HUDEP-2 (cell line): ENCODE measurements at regions not wholly inside any gene's neighbourhood (a gene's known extent, or its start where the extent isn't known, plus 50 kb on each side); places are given as distances from the start of the nearest gene placed in this dataset.
"Not testable (repeated sequence)": the region's sequence is repeated elsewhere in the genome, so short reads cannot be mapped to it uniquely, and the experiment has no call there.

Experiments
- DNase-seq, 76 experiments: peaks; one replicate each; lab custom pipeline; 2025; ENCODE audit not compliant: unreplicated experiment in 76 of 76; lab: John Stamatoyannopoulos, UW

DNA sequence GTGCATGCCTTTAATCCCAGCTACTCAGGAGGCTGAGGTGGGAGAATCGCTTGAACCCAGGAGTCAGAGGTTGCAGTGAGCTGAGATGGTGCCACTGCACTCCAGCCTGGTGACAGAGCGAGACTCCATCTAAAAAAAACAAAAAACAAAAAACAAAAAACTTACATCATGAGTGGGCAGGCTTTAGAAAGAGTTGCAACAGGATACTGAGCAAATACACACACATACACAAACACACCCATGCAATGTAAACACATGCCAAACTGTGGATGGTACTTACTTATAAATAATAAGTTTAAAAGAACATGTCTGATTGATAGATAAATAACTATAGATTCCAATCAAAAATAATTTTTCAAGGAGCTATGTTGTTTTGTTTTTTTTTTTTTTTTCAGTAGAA, 481.7 kb upstream of the MARCKS start:
- DNase-seq, result not testable (repeated sequence)

DNA sequence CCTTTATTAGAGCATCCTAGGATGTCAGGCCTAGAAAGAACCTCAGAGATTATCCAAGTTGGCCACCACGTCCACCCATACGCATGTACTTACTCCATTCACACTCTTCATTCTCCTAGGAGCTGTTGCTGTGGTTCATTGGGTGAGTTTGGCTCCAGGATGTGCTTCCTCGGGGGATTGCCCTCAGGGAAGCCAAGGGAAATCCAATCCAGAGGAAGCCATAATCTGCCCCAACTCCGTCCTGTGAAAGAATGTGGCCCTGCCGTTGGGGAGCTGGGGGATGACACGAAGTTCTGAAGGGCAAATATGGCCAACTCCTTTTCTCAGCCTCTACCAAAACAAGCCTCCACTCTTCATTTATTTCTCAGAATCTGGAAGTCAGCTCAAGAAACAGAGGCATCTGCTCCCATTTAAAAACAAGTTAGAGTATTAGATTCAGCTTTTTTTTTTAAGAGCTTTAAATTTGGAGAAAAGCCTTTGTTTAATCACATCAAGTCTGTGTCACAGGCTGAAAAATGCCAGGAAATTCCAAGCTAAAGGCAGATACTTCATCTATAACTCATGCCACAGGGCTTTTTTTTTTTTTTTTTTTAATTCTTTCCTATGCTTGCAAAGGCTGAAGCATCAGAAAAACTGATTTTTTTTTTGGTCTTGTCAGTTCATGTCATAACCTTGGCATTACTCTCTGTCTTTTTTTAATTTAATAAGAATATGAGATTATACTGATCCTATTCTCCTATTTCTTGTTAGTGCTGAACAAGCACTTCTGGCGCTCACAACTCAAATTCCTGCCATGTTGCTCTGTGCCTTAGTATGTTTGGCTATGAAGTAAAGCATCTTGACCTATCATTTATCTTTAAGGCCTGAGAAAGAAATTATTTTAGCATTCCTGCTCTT, 480.9 kb upstream of the MARCKS start:
- no peak for DNase-seq

DNA sequence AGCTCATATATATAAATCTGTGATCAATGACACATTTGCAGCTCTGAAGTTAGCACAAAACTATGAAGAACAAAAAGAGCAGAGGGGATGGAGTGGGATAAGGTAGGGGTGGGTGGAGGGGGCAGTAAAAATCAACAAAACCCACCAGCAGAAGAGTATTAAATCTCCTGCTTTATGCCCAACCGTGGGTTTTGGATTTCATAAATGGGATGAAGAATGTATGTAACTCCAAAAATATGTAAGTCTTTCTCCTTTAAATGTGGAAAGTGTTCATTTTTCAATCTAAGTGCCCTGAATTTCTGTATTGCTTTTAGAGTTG, 480.3 kb upstream of the MARCKS start:
- no peak for DNase-seq

DNA sequence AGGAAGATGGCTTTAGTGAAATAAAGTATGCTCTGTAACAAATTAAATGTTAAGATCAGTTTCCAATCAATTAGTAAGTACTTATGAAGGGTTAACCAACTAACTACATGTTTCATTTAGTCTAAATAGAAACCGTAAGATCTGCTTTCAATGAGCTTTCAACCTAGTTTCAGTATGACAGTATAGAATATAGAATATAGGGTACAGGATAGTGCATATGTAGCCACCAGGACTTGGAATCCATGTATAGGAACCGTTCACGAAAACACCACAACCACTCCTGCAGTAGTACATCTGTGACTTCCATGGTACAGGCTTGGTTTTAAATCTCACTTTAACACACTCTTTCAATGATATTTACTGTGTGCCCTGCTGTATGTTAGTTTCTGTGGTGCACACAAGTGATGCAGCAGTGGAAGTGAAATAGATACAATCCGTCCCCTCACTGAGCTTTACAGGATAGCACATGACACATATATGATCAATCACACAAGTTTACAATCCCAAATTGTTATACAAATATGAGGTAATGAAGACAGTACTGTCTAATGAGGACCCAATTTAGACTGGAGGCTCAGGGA, 479.7 kb upstream of the MARCKS start:
- DNase-seq, result no peak

DNA sequence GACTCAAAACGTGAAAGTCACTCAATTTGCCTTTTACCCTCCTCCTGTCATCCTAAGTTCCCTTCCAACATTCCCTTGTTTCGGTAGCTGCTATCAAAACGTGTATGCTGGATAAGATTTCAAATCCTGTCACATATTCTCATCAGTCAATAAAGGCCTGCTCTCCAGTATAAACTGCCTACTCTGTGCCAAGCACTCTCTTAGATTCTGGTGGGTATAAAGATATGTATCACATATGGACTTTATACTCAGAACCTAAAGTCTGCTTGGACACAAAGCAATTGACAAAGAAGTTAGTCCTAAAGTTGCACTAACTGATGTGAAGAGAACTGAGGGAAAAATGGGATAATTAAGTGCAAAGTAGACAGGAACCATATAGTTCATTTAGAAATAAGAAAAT, 476.6 kb upstream of the MARCKS start:
- no peak for DNase-seq

DNA sequence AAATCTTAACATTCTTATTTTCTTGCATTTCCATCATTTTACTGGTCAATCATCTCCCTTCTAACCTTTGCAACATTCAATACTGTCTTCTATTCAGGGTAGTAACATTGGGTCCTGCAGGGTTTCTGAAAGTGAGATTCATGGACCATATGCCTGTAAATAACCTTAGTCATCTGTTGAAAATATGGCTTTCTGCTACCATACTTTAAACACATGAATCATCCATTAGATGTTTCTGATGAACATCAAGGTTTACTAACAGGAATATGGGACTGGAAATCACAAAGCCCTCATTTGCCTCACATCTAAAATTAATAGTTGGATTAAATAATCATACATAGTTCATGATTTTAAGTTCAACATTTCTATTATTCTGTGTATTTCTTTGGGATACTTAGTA, 475.9 kb upstream of the MARCKS start:
- no peak for DNase-seq

DNA sequence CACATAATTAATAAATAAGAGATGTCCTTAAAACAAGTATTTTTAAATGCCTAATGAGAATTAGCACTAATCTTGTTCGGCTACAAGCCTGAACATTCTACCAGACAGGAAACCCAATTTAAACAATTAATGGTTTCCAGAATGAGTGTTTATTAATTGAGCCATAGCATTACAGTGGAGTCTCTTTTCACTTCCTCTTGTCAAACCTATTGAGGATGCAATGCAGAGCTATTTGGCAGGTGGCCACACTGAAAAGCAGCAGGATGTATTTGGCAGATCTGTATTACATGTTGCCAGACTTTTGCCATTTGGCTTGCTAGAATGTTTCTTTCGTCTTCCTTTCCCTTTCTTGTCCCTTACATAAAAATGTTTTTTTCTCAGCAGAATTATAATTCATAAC, 475.2 kb upstream of the MARCKS start:
- no peak for DNase-seq

- no peak for DNase-seq
Measured at GRCh38 chr6:113383701-113384100, 473.4 kb upstream of the MARCKS start.

DNA sequence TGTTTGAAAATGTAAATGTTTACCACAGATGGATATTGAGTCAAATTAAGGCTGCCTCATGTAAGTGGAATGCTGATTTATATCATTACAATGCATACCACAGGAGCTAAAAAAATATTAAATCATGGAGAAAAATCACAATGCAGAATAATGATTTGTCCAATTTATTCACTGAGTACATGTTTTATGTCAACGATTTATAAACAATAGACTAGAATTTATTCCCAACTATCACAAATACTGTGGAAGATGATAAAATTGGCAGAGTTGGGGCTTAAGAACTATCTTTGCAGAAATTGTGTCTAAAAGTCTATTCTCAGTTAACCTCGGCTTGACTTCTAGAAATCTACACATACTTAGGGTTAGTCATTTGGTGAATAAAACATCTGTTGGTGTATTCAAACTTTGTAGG, 472.1 kb upstream of the MARCKS start:
- no peak for DNase-seq

DNA sequence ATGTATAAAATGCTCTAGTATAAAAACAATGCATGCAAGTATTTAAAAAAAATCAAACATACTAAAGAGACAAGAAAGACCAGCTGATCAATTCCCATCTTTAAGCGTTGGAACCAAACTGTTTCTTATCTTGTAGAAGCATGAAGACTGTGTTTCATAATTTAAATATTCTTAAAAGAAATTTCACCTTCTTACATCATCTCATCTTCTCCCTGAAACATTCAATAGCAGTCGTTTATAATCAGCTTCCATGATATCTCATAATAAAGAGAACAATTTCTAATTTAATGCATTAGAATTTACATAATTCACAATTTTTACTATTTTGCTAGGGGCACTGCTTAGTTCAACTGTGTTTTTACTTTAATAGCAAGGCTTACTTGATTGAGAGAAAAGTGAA, 468.1 kb upstream of the MARCKS start:
- DNase-seq, result no peak

GRCh38 chr6:113392551-113393055, 464.5 kb upstream of the MARCKS start:
- DNase-seq, result no peak

DNA sequence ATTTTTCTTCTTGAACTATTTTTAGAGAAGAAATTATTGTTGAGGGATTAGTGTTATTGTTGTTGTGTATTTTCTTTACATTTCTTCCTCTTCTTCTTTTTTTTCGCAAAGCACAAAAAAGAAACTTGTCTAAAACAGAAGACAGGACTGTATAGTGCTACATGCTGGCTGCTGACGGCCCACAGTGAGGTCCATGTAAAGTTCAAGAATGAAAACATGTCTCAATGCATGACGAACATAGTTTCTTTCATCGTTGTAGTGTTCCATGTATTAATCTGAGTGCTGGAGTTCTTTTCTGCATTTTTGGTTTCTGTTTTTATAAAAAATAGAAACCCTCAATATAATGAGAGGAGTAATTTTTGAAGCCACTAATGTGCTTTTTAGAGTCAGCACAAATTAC, 462.9 kb upstream of the MARCKS start:
- DNase-seq, result no peak

DNA sequence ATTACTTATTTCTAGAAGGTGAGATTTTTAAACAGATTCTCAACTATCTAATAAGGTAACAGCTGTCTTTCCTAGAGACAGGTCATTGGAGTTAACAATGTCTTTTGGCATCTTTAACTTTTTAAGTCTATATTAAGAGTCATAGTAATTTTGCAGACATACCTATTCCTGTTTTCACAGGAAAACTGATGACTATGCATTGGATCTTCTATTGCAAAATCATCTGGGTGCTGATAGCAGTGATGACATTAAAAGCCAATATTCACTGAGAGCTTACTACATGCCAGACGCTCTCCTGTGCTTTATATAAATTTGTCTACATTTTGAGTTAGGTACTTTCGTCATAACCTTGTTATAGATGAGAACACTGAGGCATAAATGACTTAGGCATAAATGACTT, 462.4 kb upstream of the MARCKS start:
- DNase-seq, result no peak

DNA sequence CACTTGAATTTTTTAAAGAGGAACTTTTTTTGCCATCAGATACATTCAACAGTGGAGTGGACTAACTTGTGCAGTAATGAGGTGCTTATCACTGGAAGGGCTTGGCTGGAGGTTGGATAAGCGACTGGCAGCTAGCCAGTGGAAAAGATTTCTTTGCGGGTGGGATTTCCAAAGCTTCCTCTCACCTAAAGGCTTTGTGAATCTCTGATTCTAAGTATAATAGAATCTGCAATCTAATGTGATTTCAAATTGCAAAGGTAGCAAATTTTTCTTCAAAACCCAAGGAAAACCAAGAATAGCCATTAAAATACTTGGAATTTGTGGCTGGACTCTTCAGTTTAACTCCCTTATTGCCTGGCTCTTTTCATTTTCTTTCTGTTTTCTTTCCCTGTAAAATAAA, 460.4 kb upstream of the MARCKS start:
- no peak for DNase-seq

GRCh38 chr6:113397236-113397635, 459.9 kb upstream of the MARCKS start:
- DNase-seq, result no peak

GRCh38 chr6:113401231-113401630, 455.9 kb upstream of the MARCKS start:
- no peak for DNase-seq

DNA sequence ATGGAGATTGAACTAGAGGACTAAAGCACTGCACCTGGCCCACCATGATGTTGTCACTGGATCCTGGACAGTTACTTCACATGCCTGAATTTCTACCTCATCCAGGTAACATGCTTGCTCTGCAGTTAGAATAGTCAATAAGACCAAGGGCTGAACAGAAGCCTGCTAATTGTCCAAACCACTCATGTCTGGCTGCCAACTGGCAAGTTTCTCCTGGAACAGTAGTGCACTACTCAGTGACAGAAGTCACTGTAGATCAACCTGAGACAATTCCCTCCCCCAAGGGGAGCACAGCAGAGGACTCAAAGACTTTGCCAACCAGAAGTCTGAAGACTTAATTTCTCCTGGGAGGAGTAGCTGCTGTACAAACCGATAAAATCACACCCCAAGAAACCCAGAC, 454.6 kb upstream of the MARCKS start:
- DNase-seq, result no peak

- no peak for DNase-seq
Measured at GRCh38 chr6:113403966-113404595, 453.1 kb upstream of the MARCKS start.

GRCh38 chr6:113405326-113406047, 451.7 kb upstream of the MARCKS start:
- no peak for DNase-seq

DNA sequence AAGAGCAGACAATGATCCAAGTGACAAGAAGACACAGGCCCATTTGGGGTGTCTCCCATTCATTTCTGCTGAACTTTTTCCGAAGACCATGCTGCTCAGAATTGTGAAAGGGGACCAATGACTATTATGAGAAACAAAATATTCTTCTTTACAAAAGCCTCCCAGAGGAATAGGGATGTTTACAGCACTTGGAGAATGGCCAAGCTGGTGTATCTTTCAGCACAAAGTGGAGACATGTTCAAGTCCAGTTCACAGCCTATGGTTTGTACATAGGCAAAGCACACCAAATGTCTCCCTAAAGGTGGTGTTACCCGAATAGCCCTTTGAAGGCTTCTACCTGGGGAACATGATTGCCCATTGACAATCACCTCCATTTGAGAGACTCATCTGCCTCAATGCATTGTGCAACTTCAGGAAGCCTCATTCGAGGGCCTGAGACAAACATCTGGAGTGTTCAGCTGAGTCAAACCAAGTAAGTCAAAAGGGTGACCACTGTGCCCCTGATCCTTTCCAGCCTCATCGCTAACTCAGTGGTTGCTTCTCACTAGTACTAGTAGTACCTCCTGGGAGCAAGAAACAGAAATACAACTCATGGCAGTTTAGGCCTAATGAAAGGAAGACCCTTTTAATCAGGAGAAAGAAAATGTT, 451.0 kb upstream of the MARCKS start:
- DNase-seq, result no peak

GRCh38 chr6:113411011-113411410, 446.1 kb upstream of the MARCKS start:
- DNase-seq, result no peak
